HL-60/S4 treated with retinoic acid at 250 ng/mL for 4 days and 3 days (cell line): ENCODE measurements at regions not wholly inside any gene's neighbourhood (a gene's known extent, or its start where the extent isn't known, plus 50 kb on each side); places are given as distances from the start of the nearest gene placed in this dataset.

Experiments used
- in situ Hi-C: fragments of 300-500 bp; cut with MboI; formaldehyde crosslinking; loops from 2 replicates; pipeline ENCODE4 v1.7.0; 2022; ENCODE audit warnings: low sequenced_read_pairs

DNA sequence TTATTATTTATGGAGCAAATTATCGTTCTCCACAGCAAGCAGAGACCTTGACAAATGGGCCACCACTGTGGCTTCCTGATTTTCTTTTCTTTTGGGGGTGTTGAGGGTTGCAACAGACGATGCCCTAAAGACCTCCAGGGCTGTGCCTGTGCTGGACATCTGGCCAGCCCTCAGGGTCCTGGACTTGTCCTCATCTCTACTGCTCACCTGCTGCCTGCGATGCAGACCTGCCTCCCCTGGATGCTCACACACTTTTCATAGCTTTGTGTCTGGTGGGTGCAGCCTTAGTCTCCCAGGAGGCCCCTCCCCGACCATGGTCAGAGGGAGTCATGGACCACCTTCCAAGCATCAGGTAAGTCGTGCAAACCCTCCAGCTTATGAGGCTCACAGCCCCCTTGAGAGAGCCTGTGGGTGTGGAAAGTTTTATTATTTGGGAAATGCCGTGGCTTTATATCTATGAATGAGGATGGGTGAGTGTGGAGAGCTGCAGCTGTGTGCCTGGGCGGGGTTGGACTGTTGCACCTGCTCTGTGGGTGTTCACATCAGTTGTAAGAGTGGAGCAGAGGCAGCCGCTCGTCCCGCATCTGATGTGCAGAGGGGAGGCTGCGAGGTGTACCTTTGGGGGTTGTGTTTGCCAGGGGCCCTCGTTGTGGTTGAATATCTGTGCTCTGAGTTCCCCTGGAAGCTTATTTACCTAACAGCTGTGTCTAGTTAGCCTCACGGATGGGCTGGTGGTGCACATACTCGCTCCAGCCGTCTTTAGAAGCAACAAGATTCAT, 126.3 kb upstream of the IRX4 start:
- in situ Hi-C loops: loop anchor here (25.0 kb wide), 1 partner anchor 247 kb away; no protein-coding TSS in a partner anchor

DNA sequence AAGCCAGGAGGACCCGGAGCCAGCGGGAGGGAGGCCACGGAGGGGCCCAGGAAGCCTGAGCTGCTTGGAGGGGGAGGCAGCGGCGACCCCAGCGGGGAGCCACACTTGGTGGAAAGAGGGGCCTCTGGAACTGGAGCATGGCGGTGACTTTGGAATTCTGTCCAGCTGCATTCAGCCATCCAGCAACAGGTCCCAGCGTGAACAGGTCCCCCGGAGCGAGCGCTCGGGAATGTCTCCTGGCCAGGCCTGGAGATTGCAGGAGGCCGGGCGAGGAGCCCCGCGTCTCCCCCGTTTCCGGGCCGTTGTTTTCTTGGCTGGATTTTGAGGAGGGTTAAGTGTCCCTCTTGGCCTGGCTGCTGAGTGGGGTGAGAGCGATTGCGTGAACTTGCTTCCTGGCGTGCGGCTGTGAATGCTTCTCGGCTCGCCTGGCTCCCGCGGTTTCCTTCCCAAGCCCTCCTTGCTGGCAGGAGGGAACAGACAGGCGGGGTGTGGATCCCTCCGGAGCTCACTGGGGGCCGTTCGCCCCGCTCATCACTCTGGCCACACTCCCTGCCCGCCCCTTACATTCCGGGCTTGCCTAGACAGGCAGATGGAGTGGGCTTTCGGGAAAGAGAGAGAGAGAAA, 125.3 kb upstream of the IRX4 start:
- in situ Hi-C loops: loop anchor here (25.0 kb wide), 1 partner anchor 246 kb away; no protein-coding TSS in a partner anchor

DNA sequence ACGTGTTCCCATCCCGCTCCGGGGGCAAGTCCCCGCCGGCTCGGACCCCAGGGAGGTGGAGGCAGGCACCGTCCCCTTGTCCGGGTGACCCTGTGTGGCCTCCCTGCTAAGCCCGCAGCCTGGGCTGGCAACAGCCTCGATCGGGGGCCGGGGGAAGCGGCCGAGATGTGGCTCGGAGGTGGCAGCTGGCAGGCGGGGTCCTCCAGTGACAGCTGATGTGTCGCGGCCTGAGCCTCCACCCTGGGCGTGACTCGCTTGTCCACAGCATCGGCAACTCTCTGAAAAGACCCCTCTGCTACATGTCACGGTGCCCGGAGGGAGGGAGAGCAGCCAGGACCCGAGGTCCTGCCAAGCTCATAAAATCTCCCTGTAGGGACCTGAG, 124.8 kb upstream of the IRX4 start:
- in situ Hi-C loops: loop anchor here (25.0 kb wide), 1 partner anchor 245 kb away; no protein-coding TSS in a partner anchor

DNA sequence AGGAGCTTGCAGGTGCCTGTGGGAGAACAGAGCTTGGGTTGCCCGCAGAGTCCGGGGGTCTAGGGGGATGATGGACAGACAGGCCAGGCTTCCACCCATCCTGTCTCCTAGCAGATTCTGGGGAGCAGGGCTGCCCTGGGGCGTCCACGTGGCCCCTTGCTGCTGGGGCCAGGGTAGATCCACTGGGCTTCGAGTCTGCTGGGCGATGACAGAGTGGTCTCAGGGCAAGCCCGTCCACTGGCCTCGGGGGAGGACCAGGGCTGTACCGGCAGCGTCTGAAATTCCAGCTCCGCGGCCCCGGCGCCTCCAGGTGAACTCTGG, 124.2 kb upstream of the IRX4 start:
- in situ Hi-C loops: loop anchor here (25.0 kb wide), 1 partner anchor 245 kb away; no protein-coding TSS in a partner anchor

DNA sequence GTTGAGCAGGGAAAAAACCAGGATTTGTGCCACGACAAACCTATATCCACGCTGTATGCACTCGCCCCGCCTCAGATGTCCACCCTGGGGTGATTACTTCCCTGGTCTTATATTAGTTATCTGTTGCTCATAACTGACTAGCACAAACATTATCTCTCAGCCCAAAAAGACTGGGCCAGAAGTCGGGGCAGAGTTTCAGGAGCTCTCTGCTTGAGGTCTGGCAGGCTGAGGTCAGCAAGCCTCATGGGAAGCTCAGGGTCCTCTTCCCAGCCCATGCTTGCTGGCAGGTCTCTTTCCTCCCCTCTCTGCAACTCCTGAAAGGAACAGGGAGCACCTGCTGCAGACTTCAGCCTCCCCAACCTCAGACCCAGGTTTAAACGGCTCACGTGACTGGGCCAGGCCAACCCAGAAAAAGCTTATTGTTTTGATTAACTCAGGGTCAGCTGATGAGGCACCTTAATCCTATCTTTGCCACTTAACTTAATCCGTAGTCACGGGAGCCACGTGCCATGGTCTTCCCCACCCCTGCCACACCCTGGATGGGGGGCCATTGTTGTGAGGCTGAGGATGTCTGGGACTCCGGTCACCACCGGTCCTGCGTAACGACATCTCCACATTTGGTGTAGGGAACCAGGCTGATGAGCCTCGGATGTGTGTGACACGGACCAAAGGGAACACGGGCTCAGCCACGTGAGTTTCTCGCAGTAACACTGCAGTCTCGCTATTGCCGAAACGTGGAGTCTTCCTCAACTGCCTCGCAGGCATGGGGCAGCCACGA, 123.7 kb upstream of the IRX4 start:
- in situ Hi-C loops: loop anchor here (25.0 kb wide), 1 partner anchor 244 kb away; no protein-coding TSS in a partner anchor

DNA sequence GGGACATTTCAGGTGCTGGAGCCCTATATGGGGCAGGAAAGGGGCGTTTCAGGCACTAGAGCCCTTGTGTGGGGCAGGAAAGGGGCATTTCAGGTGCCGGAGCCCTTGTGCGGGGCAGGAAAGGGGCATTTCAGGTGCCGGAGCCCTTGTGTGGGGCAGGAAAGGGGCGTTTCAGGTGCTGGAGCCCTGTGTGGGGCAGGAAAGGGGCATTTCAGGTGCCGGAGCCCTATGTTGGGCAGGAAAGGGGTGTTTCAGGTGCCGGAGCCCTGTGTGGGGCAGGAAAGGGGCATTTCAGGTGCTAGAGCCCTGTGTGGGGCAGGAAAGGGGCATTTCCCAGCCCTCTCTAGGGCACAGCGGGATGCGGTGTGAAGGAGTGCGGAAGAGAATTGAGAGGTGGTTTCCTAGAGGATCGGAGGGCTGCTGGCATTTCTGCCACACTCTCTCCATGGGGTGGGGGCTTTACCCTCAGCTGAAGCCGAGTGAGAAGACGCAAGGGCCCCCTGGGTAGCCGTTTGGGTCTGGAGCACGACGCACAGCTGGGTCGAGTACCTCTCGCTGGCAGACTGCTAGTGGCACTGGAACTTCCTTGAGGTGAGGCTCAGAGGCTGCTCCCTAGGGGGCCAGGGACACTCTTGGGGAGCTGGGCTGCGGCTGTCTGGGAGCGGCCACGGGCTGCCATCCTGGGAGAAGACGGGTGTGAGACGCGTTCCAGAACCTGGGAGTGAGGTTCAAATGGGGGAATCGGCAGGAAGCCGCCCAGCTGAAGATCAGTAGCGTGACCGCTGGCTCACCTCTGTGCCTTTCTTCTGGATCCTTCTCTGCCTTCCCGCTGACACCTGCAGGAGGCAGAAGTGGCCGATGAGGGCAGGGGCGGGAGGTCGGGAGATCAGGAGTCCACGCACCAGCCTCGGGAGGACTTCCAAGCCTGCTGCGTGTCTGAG, 122.6 kb upstream of the IRX4 start:
- in situ Hi-C loops: loop anchor here (25.0 kb wide), 1 partner anchor 243 kb away; no protein-coding TSS in a partner anchor

DNA sequence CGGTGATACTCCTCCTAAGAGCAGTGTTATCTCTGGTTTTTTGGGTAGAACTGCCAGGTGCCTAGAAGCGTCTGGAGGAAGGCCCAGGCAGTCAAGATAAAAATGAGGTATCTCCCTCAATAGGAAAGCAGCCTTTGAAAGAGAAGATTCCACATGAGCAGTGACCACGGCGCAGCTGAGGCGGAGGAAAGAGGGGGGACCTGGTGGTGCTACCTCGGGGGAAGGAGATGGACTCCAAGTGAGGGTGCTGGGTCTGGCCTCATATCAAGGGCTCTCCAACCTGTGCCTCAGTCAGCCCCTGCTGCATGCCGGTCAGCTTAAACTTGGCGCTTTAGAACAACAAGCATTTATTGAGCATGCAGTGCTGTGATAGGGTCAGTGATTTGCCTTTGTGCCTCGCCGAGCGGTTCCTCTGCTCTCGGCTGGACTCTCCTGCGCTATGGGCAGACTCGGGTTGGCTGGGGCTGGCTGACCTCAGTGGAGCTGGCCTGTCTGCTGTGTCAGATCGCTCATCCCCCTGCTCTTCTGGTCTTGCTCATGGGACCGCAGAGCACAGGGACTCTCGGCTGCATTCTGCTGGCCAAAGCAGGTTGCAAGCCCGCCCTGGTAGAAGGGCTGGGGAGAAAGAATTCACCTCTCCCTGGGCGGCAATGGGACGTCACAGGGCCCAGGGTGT, 121.1 kb upstream of the IRX4 start:
- in situ Hi-C loops: loop anchor here (25.0 kb wide), 1 partner anchor 242 kb away; no protein-coding TSS in a partner anchor

DNA sequence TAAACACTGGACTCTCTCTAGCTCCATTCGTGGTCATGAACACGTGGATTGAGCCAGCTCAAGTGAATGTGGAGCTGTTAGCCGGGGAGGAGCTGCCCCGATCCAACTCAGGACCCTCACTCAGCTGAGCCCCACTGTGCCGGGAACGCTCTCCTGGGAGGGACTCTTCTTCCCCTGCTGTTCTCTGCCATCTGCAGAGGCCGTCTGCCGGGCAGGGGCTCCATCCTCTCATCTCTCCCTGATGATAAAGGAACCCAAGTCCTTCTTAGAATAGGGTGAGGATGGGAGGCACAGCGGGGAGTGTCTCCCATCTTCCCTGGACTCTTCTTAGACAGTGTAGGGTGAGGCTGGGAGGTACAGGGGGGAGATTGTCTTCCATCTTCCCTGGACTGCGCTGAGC, 120.5 kb upstream of the IRX4 start:
- in situ Hi-C loops: loop anchor here (25.0 kb wide), 1 partner anchor 241 kb away; no protein-coding TSS in a partner anchor

DNA sequence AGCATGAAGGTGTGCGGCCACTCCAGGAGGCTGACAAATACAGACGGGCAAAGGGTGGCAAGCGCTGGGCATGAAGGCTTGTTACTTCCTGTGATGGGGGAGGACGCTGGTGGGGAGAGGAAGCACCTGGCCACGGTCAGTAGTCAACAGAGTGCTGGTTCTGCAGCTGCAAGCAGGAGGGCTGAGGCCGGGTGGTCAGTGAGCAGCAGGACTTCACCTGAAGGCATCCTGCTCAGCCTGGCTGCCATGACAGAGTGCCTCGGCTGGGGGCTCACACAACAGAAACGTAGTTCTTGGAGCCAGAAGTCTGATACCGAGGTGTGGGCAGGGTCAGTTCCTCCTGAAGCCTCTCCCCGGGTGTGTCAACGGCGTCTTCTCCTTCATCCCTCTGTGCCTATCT, 118.6 kb upstream of the IRX4 start:
- in situ Hi-C loops: loop anchor here (25.0 kb wide), 1 partner anchor 239 kb away; no protein-coding TSS in a partner anchor

DNA sequence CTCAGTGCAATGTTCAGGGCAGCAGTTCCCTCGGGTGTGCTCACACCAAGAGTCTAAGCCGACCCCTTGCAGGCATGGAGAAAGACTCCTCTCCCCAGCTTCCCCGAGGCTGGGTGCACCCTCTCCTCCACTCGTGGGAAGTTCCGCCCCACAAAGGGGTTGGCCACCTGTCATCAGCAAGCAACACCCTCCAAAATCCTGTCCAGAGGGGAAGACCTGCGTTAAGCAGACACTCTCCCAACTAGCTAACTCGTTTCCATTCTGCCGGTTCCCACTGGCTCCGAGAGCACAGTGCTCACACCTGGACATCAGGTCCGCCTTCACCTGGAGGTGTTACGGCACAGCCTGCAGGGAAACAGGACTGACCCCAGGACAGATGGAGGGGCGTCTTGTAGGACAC, 117.9 kb upstream of the IRX4 start:
- in situ Hi-C loops: loop anchor here (25.0 kb wide), 1 partner anchor 238 kb away; no protein-coding TSS in a partner anchor

DNA sequence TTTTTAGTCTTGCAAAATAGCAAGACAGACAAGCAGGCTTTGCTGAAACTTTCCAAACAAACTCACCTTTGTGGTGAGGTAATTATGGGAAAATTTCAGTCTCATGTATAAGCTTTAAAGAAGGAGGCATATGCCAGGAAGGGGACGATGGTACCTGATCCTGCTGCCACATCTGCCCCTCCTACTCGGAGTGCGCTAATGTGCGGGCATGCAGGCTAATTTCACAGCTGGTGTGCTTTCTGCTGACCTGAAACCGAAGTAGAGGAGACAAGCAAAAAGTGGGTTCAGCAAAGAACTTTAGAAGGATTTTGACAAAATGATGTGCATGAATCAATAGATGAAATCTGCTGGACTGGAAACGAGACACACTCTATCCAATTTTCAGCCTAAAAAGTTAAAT, 117.1 kb upstream of the IRX4 start:
- in situ Hi-C loops: loop anchor here (25.0 kb wide), 1 partner anchor 237 kb away; no protein-coding TSS in a partner anchor

DNA sequence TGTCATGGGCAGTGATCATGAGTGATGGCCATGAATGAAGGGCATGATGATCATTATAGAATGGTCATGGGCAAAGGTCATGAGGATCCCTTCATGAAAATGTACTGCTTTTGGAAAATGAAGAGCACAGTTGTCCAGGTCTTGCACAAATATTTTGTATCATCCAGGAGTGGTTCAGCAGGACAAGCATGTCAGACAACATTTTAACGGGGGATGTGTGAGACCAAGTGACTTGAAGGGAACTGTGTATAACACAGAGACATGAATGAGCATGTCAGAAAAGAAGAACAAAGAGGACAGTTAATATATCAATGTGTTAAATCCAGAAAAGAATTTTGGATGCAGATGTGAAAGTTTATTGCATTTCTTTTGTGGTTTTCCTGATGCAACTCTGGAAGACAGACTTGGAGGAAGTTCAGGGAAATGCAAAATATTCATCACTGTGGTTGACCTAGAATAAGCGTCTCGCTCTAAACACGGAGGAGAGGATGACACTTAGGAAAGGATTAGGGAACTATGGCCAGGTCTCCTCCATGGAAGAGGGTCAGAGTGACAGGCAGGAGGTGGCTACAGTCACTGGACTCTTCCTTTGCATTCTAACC, 116.1 kb upstream of the IRX4 start:
- in situ Hi-C loops: no loop called here

DNA sequence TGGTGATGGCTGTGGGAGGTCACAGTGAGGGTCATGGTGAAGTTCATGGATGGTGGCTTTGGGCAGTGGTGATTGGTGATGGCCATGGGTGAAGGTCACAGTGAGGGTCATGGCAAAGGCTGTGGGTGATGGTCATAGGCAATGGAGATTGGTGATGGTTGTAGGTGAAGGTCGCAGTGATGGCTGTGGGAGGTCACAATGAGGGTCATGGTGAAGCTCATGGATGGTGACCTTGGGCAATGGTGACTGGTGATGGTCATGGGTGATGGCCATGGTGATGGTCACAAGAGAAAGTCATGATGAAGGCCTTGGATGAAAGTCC, 115.6 kb upstream of the IRX4 start:
- in situ Hi-C loops: no loop called here

DNA sequence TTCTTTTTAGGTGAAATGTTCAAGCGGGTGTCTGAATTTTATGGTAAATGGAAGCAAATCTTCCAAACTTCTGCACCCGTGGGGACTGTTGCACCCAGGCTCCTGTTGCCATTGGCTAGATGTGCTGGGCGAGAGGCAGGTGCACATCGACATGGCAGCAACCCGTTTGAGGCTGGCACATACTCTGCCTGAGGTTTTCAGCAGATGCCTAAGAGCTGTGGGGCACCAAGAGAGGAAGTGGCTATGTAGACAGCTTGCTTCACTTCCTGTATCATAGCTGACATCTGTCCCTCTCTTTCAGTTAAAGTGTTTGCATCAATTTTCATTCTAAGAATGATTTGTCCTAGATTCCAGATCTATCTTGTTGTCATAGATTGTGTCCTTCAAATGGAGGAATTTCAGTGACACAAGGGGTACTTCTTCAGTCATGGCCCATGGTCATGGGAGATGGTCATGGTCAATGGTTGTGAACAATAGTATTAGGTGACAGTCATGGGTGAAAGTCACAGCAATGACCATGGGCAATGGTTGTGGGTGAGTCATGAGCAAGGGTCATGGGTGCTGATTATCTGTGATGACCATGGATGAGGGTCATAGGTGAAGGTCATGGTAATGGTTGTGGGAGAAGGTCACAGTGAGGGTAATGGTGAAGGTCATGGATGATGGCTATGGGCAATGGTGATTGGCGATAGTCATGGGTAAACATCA, 115.1 kb upstream of the IRX4 start:
- in situ Hi-C loops: no loop called here

DNA sequence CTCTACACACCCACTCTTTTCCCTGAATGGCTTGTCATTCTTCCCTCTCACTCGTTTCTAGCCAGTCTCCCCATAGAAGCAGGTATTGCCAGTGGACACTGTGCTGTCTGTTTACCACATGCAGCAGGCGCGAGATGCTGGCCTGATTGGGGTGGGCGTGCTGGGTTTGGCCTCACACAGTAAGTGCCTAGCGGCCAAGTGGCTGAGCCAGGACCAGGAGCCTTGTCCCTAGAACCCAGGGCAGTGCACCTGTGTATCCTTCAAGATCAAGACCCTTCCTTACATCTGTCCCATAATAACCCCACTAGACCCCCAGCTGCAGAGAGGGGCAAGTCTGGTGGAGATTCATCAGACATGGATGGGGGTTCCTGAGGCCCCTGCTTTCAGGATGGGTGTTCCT, 112.8 kb upstream of the IRX4 start:
- in situ Hi-C loops: no loop called here

DNA sequence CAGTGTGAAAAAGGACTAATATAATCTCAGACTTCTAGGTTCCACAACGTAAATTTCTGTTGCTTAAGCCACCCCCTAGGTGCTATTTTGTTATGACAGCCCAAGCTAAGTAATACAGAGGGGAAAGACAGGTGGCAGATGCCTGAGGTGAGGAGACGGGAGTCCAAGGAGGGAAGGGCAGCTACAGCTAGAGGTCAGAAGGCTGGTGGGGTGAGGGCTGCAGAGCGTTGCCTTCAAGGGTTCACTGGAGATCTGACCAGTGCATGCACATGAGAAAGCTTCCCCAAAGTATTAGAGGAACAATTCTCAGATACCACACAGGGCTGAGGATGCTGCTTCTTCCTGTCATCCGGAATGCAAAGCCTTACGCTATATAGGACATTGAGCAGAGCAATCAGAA, 104.7 kb upstream of the IRX4 start:
- in situ Hi-C loops: no loop called here

DNA sequence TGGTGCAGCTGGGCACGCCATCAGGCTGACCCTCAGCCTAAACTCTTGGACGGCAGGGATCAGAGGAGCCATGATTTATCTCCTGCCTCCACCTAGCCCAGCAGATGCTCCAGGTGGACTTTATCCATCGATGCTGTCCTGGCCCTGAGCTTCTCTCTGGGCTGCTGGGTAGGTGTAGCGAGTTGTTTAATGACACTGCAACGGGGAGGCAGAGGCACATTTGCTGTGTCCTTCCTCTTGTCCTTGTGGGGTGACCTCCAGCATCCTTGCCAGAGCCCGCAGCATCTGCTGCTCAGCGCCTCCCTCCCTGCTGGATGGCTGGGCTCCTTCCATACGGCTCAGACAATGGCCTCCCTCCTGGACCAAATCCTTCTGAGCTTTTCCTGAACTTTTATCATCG, 103.1 kb upstream of the IRX4 start:
- in situ Hi-C loops: no loop called here

DNA sequence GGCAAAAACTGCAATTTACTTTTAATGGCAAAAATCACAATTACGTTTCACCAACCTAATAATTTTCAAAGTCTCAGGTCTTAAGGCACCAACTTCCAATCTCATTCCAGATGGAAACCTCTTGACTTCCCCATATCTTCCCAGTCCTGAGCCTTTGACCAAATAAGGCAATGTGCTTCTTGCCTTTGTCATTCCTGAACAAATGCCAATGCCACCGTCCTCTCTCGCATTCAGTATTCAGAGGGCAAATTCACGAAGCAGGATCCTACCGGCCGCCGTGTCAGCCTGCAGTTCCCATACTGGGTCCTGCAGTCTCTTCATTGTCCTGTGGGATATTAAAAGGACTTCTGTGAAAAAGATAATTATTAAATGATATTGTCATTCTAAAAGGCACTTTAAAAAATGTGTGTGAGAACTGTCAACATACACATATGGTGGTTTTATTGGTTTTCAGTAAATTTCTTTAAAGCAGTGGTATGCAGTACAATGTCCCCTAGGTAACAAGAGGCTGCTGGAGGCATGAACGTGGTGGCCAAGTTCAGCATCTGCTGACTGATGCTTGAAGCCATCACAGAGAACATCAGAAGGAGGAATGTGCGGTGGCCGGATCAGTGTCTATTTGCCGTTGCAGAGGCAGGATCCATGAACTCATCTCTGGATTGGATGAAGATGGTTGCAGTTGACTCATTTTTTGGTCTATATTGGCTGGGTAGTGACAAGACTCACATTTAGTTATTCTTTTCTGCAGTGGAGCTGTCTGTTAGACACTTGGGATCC, 101.4 kb upstream of the IRX4 start:
- in situ Hi-C loops: no loop called here
